ENCODE measurements at regions not wholly inside any gene's neighbourhood (a gene's known extent, or its start where the extent isn't known, plus 50 kb on each side); places are given as distances from the start of the nearest gene placed in this dataset.

DNA sequence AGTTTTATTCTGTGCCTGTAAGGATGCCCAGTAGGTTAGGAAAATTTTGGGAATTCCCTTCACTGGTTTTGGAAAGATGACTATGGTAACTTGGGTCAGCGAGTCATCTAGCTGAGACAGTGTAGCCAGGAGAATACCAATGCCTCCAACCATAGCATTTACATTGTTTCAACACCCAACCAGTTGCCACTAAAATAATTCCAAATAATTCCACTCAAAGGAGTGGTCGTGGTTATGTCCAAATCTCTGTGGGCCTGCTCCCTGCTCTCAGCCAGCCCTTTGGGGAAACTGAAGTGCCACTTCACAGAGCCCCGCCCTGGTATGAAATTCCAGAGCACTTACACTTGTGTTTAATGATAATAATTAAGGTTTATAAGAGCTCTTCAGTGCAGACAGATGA, 310.5 kb downstream of the PLK2 start:
- H3K36me3 ChIP-seq, result no peaks in the 10 kb centered on the region
- H3K4me3 ChIP-seq, result no peak overlapping the region
- 65 to 72% methylated on average over 3 of the region's 3 CpGs for WGBS, 2 donors
- no peaks in the 10 kb centered on the region for H3K4me1 ChIP-seq
- ATAC-seq, result no peak
- H3K27me3 ChIP-seq, result no peaks in the 10 kb centered on the region
- intact Hi-C loops (cut with DNase I), result no loop called here
- no peak overlapping the region for H3K27ac ChIP-seq
- peaks cover 0 to 5% (median 0%) of the 10 kb centered on the region in 11 donors for H3K9me3 ChIP-seq
- TF ChIP-seq CTCF (IDR thresholded peaks at IDR 0.05), result no peak
- DNase-seq, result no peak

- Histone ChIP-seq H3K9me3 (no peaks in the 10 kb centered on the region), H3K27me3 (no peaks in the 10 kb centered on the region), H3K36me3 (no peaks in the 10 kb centered on the region), H3K4me3 (no peak overlapping the region), H3K27ac (no peak overlapping the region), H3K4me1 (no peaks in the 10 kb centered on the region)
- no peak for TF ChIP-seq CTCF (IDR thresholded peaks at IDR 0.05)
- no peak for DNase-seq
- intact Hi-C loops (cut with DNase I), result no loop called here
- no peak for ATAC-seq
Observed at GRCh38 chr5:58148254-58148775, 311.6 kb downstream of the PLK2 start.

DNA sequence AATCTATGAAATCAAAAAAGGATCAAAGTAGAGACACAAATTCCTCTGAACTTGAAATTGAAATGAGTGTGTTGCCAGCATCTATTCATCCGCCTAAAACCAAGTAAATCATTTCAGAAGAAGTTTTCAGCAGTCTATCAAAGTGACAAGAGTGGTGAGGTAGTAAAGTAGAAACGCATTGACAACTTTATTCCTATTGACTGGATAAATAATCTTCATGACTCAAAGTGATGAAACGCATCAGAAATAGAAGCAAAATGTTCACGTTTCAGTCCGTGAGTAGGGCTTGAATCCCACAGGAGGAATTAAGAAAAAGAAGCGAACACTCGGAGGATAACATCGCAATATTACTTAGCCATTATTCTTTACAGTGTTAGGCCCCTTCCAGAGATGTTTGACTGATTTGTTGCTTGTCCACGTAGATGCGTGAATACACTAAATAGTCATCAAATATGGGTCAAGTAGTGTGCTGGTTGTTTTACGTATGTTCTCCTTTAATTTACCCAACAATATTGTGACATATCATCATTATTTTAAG, 314.4 kb downstream of the PLK2 start:
- WGBS, 2 donors, result 92 to 96% methylated on average over 11 of the region's 11 CpGs
- no peak overlapping the region for H3K27ac ChIP-seq
- no peaks in the 10 kb centered on the region for H3K9me3 ChIP-seq
- no peak overlapping the region for H3K4me3 ChIP-seq
- intact Hi-C loops (cut with DNase I), result no loop called here
- no peaks in the 10 kb centered on the region for H3K27me3 ChIP-seq
- H3K4me1 ChIP-seq, result no peaks in the 10 kb centered on the region
- H3K36me3 ChIP-seq, result no peaks in the 10 kb centered on the region
- ATAC-seq (no peak), DNase-seq (no peak)
- TF ChIP-seq CTCF (IDR thresholded peaks at IDR 0.05), result no peak

DNA sequence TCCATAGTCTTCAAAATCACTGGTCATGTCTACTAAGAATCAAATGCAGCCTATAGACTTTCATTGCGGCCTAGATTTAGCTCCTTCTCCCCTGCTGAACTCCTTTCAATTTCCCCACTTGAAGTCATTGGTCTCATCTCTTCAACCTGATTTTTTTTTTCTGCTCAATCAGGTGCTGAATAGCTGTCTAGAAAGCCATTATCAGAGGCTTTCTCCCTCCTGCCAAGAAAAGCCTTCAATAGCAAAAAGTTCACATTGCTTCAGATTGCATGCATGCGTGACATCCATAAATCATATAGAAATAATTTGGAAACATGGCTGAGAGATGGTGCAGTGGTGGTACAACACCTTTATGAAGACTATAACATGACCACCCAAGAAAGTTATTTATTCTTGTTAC, 316.2 kb downstream of the PLK2 start:
- WGBS, 2 donors, result 98% methylated on average over 2 of the region's 2 CpGs

More for the DNA sequence above, 316.2 kb downstream of the PLK2 start:
- H3K27ac ChIP-seq, result no peak overlapping the region
- intact Hi-C loops (cut with DNase I), result no loop called here
- H3K36me3 ChIP-seq, result no peaks in the 10 kb centered on the region
- DNase-seq, result no peak
- no peak for TF ChIP-seq CTCF (IDR thresholded peaks at IDR 0.05)
- no peaks in the 10 kb centered on the region for H3K27me3 ChIP-seq
- no peaks in the 10 kb centered on the region for H3K4me1 ChIP-seq
- no peak overlapping the region for H3K4me3 ChIP-seq
- H3K9me3 ChIP-seq, result no peaks in the 10 kb centered on the region
- ATAC-seq, result no peak
